WERI-Rb-1 (cell line): ENCODE measurements at regions not wholly inside any gene's neighbourhood (a gene's known extent, or its start where the extent isn't known, plus 50 kb on each side); places are given as distances from the start of the nearest gene placed in this dataset.
"Not testable (repeated sequence)": the region's sequence is repeated elsewhere in the genome, so short reads cannot be mapped to it uniquely, and the experiment has no call there.

Source experiments
- DNase-seq: peaks from one replicate; pipeline ENCODE4 v3.0.0-alpha.2; 2020
- H3K27ac ChIP-seq: fragments of 250-450 bp; sonication (Bioruptor Pico); 2 replicates; pipeline ENCODE4 v1.5.1; 2020; ENCODE audit warnings: mild to moderate bottlenecking, moderate library complexity
- H3K27me3 ChIP-seq: fragments of 250-450 bp; sonication (Bioruptor Pico); 2 replicates; pipeline ENCODE4 v1.5.1; 2021; ENCODE audit warnings: mild to moderate bottlenecking, low read depth, moderate library complexity; ENCODE audit not compliant: insufficient read depth, severe bottlenecking
- H3K36me3 ChIP-seq: fragments of 250-450 bp; sonication (Bioruptor Pico); 2 replicates; pipeline ENCODE4 v1.5.1; 2020; ENCODE audit warnings: mild to moderate bottlenecking, moderate library complexity
- H3K4me3 ChIP-seq: 2 replicates; pipeline ENCODE4 v1.5.1; 2011; ENCODE audit warnings: low read depth, mild to moderate bottlenecking, control low read depth, low read length
- H3K9me3 ChIP-seq: fragments of 250-450 bp; sonication (Bioruptor Pico); 2 replicates; pipeline ENCODE4 v1.5.1; 2021; ENCODE audit warnings: mild to moderate bottlenecking, moderate library complexity; ENCODE audit not compliant: severe bottlenecking
- TF ChIP-seq, protein P1 (sequence below): IDR thresholded peaks from 2 replicates; pipeline ENCODE4 v1.5.1; 2011; ENCODE audit warnings: low read depth, mild to moderate bottlenecking, control low read depth, inconsistent platforms, low read length

DNA sequence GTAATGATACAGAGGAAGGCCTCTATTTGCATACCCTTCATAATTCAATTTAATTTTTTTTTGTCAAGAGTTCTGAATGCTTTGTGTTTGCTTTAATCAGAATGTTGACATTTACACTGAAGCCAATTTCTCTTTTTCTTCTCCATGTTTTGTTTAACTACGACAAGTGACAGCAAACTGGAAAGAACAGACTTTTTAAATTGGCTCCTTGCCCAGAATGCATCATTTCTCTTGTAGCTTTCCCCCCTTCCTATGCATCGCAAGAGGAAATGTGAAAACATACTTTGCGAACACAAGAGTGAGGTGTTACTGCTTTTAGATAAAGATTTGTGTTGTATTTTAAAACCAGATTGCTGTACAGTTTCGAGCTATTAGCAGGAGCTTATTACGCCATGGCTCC lies 955.2 kb upstream of the CELF4 start:
- no peak overlapping the region for H3K4me3 ChIP-seq
- TF ChIP-seq, protein P1, sequence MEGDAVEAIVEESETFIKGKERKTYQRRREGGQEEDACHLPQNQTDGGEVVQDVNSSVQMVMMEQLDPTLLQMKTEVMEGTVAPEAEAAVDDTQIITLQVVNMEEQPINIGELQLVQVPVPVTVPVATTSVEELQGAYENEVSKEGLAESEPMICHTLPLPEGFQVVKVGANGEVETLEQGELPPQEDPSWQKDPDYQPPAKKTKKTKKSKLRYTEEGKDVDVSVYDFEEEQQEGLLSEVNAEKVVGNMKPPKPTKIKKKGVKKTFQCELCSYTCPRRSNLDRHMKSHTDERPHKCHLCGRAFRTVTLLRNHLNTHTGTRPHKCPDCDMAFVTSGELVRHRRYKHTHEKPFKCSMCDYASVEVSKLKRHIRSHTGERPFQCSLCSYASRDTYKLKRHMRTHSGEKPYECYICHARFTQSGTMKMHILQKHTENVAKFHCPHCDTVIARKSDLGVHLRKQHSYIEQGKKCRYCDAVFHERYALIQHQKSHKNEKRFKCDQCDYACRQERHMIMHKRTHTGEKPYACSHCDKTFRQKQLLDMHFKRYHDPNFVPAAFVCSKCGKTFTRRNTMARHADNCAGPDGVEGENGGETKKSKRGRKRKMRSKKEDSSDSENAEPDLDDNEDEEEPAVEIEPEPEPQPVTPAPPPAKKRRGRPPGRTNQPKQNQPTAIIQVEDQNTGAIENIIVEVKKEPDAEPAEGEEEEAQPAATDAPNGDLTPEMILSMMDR, result no peak
- DNase-seq, result no peak
- no peaks in the 10 kb centered on the region for H3K9me3 ChIP-seq
- no peaks in the 10 kb centered on the region for H3K36me3 ChIP-seq
- no peak overlapping the region for H3K27ac ChIP-seq
- H3K27me3 ChIP-seq, result no peaks in the 10 kb centered on the region

- TF ChIP-seq, protein P1, result no peak
- Histone ChIP-seq H3K36me3 (no peaks in the 10 kb centered on the region), H3K27ac (no peak overlapping the region), H3K27me3 (no peaks in the 10 kb centered on the region), H3K9me3 (no peaks in the 10 kb centered on the region), H3K4me3 (no peak overlapping the region)
- no peak for DNase-seq
These were observed 936.9 kb upstream of the CELF4 start for GRCh38 chr18:38502539-38502938.

DNA sequence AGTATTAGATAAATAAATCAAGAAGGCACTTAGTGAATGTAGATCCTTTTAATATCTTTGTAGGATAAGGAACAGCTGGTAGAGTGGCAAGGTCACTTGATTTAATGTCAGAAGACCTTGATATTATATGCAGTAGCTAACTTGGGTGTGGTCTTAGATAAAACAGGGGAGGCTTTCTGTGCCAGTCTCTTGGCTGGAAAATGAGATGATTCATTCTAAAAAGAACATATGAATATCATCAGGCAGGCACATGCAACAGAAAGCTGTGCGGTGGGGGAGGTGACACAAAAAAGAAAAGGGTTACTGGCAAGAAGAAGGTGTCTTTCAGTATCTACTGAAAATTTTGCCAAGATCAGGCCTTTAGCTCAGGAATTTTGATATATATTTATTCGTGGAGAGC lies 931.7 kb upstream of the CELF4 start:
- Histone ChIP-seq H3K27ac (no peak overlapping the region), H3K9me3 (no peaks in the 10 kb centered on the region), H3K36me3 (no peaks in the 10 kb centered on the region), H3K27me3 (no peaks in the 10 kb centered on the region), H3K4me3 (no peak overlapping the region)
- DNase-seq, result no peak
- TF ChIP-seq, protein P1, result no peak

- TF ChIP-seq, protein P1, result no peak
- Histone ChIP-seq H3K4me3 (no peak overlapping the region), H3K36me3 (no peaks in the 10 kb centered on the region), H3K27me3 (no peaks in the 10 kb centered on the region), H3K9me3 (no peaks in the 10 kb centered on the region), H3K27ac (no peak overlapping the region)
- no peak for DNase-seq
These were observed 930.7 kb upstream of the CELF4 start for GRCh38 chr18:38496222-38496793.

GRCh38 chr18:38494065-38494464 lies 928.5 kb upstream of the CELF4 start:
- no peaks in the 10 kb centered on the region for H3K27me3 ChIP-seq
- H3K9me3 ChIP-seq, result no peaks in the 10 kb centered on the region
- TF ChIP-seq, protein P1, result no peak
- H3K36me3 ChIP-seq, result no peaks in the 10 kb centered on the region
- no peak overlapping the region for H3K4me3 ChIP-seq
- no peak for DNase-seq
- H3K27ac ChIP-seq, result no peak overlapping the region

GRCh38 chr18:38491195-38491594 lies 925.6 kb upstream of the CELF4 start:
- Histone ChIP-seq H3K4me3 (no peak overlapping the region), H3K27me3 (no peaks in the 10 kb centered on the region), H3K36me3 (no peaks in the 10 kb centered on the region), H3K9me3 (no peaks in the 10 kb centered on the region), H3K27ac (no peak overlapping the region)
- TF ChIP-seq, protein P1, result no peak
- no peak for DNase-seq

DNA sequence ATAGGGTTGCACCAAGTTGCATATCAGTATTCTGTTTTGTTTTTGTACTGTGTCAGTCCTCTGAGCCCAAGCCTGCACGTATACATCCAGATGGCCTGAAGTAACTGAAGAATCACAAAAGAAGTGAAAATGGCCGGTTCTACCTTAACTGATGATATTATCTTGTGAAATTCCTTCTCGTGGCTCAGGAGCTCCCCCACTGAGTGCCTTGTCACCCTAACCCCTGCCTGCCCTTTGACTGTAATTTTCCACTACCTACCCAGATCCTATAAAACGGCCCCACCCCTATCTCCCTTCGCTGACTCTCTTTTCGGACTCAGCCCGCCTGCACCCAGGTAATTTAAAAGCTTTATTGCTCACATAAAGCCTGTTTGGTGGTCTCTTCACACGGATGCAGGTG lies 924.1 kb upstream of the CELF4 start:
- not testable (repeated sequence) for H3K4me3 ChIP-seq, H3K9me3 ChIP-seq, DNase-seq, H3K27me3 ChIP-seq, H3K36me3 ChIP-seq, H3K27ac ChIP-seq
